HG03095 (cell line): ENCODE measurements at regions not wholly inside any gene's neighbourhood (a gene's known extent, or its start where the extent isn't known, plus 50 kb on each side); places are given as distances from the start of the nearest gene placed in this dataset.
A peak's percentile ranks its signal among the peaks of the same experiment; 100 is the strongest.
"Not testable (repeated sequence)": the region's sequence is repeated elsewhere in the genome, so short reads cannot be mapped to it uniquely, and the experiment has no call there.

ENCODE experiments used
- ATAC-seq: cut with Tn5 transposase; IDR thresholded peaks from one replicate; pipeline ENCODE4 v1.9.1; 2021; ENCODE audit warnings: moderate library complexity; ENCODE audit not compliant: unreplicated experiment

DNA sequence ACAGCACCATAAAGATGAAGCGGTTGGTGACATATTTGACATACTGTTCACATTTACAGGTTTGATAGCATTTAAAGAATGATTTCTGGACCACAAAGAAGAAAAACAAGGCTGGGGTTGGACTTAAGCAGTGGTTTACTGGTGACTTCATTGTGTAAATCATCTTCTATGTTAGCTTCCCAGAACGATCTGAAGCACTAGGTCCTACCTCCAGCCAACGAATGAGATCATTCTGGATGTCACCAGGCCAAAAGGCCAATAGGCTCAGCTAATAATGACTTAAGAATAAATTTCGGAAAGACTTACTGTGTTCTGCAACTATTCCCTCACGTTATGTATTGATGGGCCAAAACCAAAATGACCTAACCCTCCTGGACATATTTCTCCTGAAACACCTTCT lies 675.3 kb upstream of the CCNG1 start:
- no peak for ATAC-seq

DNA sequence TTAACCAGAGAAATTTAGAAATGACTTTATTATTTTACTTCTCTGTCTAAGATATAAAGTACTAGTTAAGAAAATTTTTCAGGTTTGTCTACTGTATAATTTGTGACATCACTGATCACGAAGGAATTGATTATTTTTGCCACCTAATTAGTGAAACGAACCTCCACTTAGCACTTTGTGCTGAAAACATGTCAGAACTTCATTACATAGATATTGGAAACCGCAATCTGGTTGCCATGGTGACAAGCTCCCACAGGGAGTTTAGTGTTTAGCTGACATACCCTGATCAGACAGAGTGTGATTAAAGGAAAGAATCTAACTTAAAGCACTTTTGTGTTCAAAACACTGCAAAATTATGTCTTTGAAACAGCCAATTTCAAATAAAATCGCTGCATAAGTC lies 668.4 kb upstream of the CCNG1 start:
- no peak for ATAC-seq

DNA sequence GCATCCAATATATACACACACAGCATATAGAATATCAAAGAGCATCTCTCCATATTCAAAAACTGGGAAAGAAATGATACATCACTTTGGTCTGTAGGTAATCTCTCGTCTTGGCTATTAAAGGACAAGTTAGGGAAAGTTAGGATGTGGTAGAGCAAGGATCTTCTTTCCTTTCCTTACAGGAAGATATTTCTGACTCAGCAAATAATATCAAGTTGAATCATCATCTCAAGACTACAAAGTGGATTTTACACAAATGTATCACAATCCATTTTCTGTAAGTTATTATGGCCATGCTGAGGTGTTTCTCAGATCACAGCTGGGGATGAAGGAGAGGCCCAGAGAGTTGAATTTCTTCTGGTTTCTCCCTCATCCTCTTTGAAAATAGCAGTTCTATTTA lies 651.7 kb upstream of the CCNG1 start:
- no peak for ATAC-seq

DNA sequence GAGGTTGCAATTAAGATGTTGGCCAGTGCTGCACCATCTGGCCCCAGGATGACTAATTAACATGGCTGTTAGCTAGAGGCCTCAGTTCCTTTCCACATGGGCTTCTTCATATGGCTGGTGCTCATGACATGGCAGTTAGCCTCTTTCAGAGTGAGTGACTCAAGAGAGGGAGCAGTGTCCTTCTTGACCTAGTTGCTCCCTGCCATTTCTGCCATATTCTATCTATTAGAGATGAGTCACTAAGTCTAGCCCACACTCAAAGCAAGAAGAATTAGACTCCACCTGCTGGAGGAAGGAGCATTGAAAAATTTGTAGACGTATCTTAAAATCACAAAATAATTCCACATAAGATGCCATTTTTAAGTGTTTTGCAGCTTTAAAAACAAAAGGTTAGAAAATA lies 651.2 kb upstream of the CCNG1 start:
- ATAC-seq: no peak

DNA sequence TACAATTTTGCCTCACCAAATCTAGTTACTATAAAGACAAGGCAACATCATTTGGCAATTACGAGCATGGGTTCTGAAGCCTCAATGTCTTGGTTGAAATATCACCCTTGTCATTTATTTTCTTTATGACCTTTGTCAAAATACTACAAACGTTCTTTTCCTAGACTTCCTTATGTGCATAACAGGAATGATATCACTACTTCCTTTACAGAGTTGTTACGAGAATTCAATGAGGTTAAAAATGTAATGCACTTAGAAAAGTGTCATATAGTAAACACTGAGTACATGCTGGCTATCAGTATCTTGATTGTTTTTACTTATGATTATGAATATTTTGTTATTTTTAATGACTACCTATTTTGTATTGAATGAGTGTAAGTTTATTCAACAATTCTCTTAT lies 640.9 kb upstream of the CCNG1 start:
- no peak for ATAC-seq

DNA sequence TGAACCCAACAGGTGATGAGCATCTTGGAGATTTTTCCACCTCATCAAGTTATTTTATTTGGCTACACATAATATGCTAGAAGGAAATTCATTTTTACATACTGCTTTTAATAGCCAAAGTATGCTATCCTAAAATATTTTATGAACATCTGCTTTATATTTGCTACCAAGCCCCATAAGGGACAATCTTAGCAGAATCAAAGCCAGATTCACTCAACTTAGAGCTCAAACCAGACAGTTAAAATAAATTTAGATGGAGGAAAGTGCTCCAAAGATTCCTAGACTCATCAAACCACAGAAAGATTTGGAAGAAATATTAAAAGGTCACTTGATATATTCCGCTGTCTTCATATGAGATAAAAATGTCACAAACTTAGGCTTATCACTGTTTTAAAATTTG lies 637.1 kb upstream of the CCNG1 start:
- no peak for ATAC-seq

DNA sequence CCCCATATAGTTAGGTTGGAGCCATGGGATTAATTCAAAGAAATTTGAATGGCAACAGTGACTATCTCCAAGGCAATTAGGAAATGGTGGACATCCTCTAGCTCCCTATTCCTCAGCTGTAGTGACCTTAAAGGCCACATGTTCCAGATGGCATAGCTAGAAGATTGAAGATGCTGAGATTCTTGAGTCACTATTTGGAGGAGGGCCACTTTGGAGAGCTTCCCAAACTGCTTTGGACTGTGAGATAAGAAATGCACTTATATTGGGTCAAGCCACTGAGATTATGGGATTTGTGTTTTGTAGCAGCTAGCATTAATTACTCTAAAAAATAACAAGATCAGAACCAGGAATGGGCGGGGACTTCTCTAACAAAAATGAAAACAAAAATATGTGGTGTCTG lies 636.2 kb upstream of the CCNG1 start:
- no peak for ATAC-seq

DNA sequence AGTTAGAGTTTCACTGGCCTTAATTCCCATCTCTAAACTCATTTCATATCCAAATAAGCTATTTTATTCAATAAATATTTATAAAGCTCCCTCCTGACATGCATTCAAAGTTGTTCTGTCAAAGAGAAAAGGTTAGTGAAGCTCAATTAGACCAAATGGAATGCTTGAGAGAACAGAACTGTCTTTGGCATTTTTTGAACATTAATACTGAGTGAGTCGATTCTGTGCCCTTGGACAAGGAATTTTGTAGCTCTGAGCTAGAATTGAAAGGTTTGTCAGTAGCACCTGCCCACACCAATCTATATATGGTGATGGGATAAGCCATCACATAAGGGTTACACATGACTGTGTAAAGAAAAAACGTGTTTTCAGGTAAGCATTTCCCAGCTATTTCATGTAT lies 631.2 kb upstream of the CCNG1 start:
- ATAC-seq: no peak

DNA sequence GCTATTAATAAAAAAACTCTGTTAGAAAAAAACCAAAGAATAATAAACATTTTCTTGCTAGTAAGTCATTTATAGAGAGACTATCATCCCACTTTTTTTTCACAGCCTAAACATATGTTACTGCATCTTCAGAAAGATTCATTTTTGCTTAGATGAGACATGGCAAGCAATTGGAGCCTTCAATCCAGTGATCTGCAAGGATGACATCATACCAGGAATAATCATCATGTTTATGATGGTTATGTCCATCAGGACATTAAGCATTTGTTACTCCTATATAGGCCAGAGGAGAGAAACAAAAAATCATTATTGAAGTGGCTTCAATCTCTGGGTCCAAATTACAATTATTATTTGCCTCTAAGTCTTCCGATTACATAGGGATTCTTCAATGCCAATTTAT lies 626.3 kb upstream of the CCNG1 start:
- ATAC-seq: no peak

DNA sequence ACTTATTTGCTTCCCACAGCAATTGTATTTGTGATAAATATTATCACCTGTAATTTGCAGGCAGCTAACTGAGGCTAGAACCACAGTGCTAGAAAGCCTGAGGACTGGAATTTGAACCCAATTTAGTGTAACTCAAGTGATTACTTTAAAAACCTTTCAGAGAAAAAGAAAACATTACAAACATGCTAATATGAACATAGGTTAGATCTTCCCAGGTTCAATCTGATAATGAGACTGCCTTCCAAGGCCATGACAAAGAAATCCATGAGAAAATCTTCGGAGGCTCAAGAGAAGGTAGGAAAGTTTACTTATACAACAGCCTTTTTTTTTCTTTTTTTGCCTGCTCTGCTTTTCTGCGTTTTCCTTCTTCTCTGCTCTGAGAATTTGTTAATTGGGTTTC lies 620.6 kb upstream of the CCNG1 start:
- no peak for ATAC-seq

DNA sequence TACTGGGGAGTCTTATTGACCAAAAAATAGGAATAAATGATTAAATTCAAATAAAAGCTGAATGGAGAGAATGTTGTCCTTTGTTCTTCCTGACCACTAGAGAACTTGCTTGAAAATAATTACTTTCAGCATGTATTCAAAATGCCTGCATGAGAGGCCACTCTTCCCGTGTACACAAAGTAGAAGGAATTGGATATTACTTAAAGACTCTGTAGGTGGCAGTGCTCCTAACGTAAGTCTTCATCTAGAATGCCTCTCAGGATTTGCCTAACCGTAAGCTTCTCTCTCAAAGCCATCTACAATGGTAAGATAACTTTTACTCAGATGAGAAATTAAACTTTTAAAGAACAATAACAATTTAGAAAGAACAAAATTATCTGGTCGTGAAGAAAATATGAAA lies 620.0 kb upstream of the CCNG1 start:
- ATAC-seq: no peak

DNA sequence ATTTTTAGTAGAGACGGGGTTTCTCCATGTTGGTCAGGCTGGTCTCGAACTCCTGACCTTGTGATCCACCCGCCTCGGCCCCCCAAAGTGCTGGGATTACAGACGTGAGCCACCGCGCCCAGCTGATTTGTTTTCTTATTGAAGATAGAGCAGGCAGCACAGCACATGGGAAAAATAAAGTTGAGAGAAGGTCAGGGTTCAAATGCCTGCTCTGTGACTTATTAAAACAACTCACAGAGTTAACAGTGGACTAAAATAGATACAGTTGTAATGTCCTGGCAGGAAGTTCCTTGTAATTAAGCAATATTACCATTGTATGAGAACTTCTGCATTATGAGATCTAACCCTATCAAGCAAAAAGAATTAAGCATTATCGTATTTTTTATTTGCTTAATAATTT lies 615.7 kb upstream of the CCNG1 start:
- ATAC-seq: not testable (repeated sequence)

DNA sequence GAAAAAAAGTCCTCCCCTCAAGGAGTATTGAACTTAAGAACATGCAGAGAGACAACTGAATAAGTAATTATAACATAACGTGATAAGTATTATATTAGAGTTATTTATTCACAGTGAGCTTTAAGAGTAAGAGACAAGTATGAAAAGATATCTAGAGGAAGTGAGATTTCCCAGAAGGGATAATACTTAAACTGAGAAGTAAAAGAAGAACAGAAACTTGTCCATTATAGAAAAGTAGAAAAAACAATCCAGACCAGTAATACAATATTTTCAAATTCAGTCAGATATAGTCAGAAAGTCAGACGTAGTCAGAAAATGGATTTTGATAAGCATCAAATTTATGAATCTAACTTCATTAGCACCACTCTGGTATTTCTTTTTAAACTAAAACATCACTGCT lies 613.0 kb upstream of the CCNG1 start:
- peak; percentile 50 for ATAC-seq

DNA sequence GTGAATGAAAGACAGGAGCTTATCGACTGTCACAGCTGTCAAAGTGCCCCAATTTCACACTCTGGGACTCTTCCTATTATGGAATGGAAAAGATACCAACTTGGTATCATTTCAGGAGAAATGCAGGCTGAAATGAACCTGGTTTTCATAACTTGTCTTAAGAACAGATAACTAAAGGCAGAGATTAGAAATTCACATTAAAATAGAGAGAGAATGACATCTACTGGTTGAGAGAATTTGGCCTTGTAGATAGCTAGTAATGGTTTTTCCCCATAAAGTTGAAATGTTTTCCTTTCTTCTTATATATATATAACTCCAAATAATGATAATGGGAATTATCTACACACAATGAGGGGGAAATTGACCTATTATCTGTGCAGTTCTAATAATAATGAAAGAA lies 600.2 kb upstream of the CCNG1 start:
- ATAC-seq: no peak

DNA sequence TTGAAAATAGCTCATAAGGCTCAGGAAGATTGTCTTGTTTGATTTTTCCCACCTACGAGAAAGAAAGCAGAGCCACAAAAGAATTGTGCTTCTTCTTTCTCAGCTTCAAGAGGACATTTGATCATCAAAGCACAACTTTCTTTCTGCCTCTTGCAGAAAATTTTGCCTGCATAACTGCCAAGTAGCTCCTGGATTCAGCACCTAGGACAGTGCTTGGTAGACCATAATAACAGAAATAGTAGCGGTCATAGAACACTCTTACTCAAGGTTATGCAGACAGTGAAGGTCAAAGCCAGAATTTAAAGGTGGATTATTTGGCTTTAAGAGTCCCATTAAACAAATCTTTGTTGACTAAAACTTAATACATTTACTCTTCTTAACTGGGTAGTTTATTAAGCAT lies 594.7 kb upstream of the CCNG1 start:
- ATAC-seq: no peak

DNA sequence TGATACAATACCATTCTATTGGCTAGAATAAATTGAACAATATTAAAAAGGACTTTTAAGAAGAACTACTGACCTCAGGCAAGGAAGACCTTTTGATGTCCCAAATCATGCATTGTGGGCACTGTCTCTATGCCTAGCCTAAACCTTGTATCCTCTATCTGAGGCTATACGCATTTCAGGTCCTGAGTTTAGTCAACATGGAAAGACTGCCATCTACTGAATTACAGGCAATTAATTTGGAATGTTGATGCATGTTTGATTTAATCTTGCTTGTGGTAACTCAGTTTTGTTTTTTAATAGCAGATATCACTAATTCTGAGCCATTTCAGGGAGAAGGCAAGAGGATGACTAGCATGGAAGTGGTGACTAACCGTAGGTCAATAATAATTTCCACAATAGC lies 585.3 kb upstream of the CCNG1 start:
- no peak for ATAC-seq

DNA sequence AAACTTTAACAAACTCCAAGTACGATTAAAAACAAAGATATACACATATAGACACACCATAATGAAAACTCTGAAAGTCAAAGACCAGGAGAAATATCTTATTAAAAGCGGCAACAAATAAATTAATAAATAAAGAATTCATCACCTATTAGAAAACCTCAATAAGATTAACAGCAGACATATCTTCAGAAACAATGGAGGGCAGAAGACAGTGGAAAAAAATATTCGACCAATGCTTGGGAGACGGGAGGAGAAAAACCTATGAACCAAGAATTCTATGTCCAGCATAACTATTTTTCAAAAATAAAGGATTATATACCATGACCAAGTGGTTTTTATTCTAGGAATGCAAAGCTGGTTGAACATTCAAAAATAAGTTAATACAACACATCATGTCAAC lies 578.6 kb upstream of the CCNG1 start:
- ATAC-seq: no peak

DNA sequence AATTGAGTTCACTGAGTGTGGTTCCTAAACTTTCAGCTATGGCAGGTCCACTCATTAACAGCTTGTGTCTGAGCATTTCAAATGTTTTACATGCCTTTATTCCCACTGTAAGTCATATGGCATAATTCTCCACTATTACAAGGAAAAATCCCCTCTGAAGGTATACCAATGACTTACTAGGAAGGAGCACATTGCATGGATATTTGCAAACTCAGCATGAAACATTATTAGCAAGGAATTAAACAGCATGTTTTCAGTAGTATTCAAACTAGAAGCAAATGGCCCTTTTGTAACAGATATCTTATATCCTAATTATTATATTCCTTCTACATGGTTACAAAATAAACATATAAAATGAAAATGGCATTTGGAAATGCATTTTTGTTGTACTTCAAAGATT lies 566.4 kb upstream of the CCNG1 start:
- ATAC-seq: no peak

DNA sequence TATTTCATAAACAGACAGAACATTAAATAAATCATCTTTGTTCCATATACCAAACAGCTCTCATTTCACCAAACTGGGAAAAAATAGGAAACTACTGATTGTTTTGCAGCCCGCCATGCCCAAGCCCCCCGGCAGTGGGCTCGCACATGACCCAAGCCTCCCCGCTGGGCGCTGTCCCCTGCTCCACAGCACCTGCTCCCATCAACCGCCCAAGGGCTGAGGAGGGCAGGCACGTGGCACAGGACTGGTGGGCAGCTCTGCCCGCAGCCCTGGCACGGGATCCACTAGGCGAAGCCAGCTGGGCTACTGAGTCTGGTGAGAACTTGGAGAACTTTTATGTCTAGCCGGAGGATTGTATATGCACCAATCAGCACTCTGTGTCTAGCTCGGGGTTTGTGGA lies 554.8 kb upstream of the CCNG1 start:
- no peak for ATAC-seq

DNA sequence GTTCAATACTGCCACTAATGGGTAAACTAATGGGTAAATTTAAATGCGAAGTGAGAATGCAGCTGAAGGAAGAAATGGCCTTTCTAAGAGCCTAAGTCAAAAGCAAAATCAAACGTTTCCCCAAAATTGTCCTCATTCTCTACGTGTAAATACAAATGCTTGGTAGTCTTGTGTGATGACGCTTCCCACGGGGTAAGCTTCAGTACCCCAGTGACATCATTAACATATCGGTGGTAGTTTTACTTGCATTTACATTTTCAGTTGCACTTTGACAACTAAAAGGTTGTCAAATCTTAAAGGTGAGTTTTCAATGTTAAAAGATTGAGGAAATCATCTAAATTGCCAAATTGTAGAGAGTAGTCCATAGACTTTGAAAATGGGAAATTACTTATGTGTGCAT lies 550.7 kb upstream of the CCNG1 start:
- no peak for ATAC-seq

DNA sequence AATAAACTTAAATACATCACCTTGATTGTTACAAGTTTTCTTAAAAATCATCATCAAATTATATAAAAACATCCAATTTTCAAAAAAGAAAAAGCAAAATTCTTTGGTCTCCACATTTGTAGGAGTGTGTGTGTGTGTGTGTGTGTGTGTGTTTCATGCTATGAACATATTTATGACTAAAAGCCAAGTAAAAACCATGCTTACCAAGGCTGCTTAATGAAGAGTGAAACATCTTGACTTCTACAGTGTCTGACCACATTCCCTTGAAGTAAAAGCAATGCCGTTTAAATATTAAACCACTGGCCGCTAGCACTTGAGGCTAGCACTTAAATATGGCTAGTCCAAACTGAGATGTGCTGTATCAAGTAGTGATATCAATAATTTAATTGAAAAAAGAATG lies 549.1 kb upstream of the CCNG1 start:
- ATAC-seq: no peak

DNA sequence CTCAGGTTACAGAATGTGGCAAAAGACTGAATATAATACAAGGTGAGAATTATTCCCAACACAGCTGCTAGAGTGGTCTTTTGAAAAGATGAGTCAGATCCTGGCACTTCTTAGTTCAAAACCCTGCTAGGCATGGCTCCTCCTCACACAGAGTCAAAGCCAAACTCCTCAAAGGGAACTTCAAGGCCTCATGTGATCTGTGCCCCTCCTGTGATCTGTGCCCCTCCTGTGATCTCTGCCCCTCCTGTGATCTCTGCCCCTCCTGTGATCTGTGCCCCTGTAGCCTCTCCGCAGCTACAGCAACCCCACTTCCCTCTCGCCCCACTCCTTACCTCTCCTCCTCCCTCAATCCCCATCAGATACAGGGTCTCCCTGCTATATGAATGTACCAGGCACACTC lies 525.5 kb upstream of the CCNG1 start:
- ATAC-seq: no peak

DNA sequence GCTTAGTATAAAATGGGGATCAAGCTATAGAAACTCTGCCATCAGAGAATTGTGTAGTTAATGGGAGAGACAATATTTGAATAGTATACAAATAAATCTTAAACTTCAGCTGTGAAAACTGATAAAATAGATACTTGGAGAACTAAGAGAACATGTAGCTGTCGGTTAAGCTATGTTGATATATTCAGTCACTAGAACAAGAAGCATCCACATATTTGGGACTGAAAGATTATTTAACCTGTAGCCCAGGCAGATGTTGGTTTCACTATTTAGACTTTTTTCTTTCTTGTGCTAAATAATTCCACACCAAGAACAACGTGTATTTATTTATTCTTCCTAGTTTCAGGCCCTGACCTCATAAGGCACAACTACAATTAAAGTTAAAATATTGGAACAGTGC lies 521.0 kb upstream of the CCNG1 start:
- ATAC-seq: no peak

DNA sequence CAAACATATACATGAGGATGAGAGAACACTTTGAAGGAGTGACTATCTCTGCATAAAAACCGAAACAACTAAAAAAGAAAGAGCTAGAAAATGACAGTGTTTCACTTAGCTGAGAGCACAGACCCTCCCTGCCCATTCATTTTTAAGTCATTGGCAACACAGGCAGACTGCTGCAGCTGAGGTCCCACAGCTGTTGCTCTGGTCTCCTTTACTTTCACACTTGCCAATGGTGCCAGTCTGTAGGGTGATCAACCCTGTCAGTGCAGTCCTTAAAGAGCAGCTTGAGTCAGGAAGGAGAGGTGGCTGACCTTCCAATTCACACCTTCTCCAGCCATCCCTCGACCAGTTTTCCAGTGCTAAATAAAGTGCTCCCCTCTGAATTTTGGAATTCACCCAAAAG lies 508.3 kb upstream of the CCNG1 start:
- ATAC-seq: no peak
